ENCODE measurements at regions not wholly inside any gene's neighbourhood (a gene's known extent, or its start where the extent isn't known, plus 50 kb on each side); places are given as distances from the start of the nearest gene placed in this dataset.

- DNase-seq (ENCODE audit: low read depth in 3 of 3) = no peak
Observed at GRCh38 chr3:177981576-177981975, 554.7 kb upstream of the KCNMB2 start.

GRCh38 chr3:177982034-177982433 lies 554.2 kb upstream of the KCNMB2 start:
- no peak for DNase-seq (ENCODE audit: low read depth in 3 of 3)

- DNase-seq (ENCODE audit: low read depth in 3 of 3) = no peak
Observed at GRCh38 chr3:177983320-177983719, 552.9 kb upstream of the KCNMB2 start.

- no peak for DNase-seq (ENCODE audit: low read depth in 3 of 3)
Observed at GRCh38 chr3:177992993-177993970, 543.0 kb upstream of the KCNMB2 start.

- no peak for DNase-seq (ENCODE audit: low read depth in 3 of 3)
Observed at GRCh38 chr3:177994976-177995375, 541.3 kb upstream of the KCNMB2 start.

- no peak for DNase-seq (ENCODE audit: low read depth in 3 of 3)
Observed at GRCh38 chr3:177995381-177996085, 540.7 kb upstream of the KCNMB2 start.

- peak in 1 of 3 donors; percentile 8 for DNase-seq (ENCODE audit: low read depth in 3 of 3)
Observed at GRCh38 chr3:178001670-178002101, 534.5 kb upstream of the KCNMB2 start.

- DNase-seq (ENCODE audit: low read depth in 3 of 3) = no peak
Observed at GRCh38 chr3:178002113-178002512, 534.1 kb upstream of the KCNMB2 start.

- DNase-seq (ENCODE audit: low read depth in 3 of 3) = no peak
Observed at GRCh38 chr3:178003756-178004155, 532.5 kb upstream of the KCNMB2 start.

- no peak for DNase-seq (ENCODE audit: low read depth in 3 of 3)
Observed at GRCh38 chr3:178005961-178006360, 530.3 kb upstream of the KCNMB2 start.

- DNase-seq (ENCODE audit: low read depth in 3 of 3) = no peak
Observed at GRCh38 chr3:178010306-178010705, 525.9 kb upstream of the KCNMB2 start.

- DNase-seq (ENCODE audit: low read depth in 3 of 3) = no peak
Observed at GRCh38 chr3:178019645-178020044, 516.6 kb upstream of the KCNMB2 start.

- DNase-seq (ENCODE audit: low read depth in 3 of 3) = no peak
Observed at GRCh38 chr3:178022599-178022998, 513.6 kb upstream of the KCNMB2 start.

GRCh38 chr3:178028933-178029332 lies 507.3 kb upstream of the KCNMB2 start:
- DNase-seq (ENCODE audit: low read depth in 3 of 3) = no peak

- DNase-seq (ENCODE audit: low read depth in 3 of 3) = no peak
Observed at GRCh38 chr3:178036451-178037144, 499.6 kb upstream of the KCNMB2 start.

- DNase-seq (ENCODE audit: low read depth in 3 of 3) = no peak
Observed at GRCh38 chr3:178041931-178042330, 494.3 kb upstream of the KCNMB2 start.

GRCh38 chr3:178042376-178042775 lies 493.9 kb upstream of the KCNMB2 start:
- DNase-seq (ENCODE audit: low read depth in 3 of 3) = no peak

GRCh38 chr3:178043084-178043483 lies 493.2 kb upstream of the KCNMB2 start:
- DNase-seq (ENCODE audit: low read depth in 3 of 3) = no peak

GRCh38 chr3:178044320-178044719 lies 491.9 kb upstream of the KCNMB2 start:
- DNase-seq (ENCODE audit: low read depth in 3 of 3) = no peak

- DNase-seq (ENCODE audit: low read depth in 3 of 3) = no peak
Observed at GRCh38 chr3:178047496-178047895, 488.7 kb upstream of the KCNMB2 start.

- DNase-seq (ENCODE audit: low read depth in 3 of 3) = no peak
Observed at GRCh38 chr3:178048768-178049167, 487.5 kb upstream of the KCNMB2 start.

GRCh38 chr3:178054471-178054870 lies 481.8 kb upstream of the KCNMB2 start:
- DNase-seq (ENCODE audit: low read depth in 3 of 3) = no peak
